ENCODE measurements at regions not wholly inside any gene's neighbourhood (a gene's known extent, or its start where the extent isn't known, plus 50 kb on each side); places are given as distances from the start of the nearest gene placed in this dataset.

DNA sequence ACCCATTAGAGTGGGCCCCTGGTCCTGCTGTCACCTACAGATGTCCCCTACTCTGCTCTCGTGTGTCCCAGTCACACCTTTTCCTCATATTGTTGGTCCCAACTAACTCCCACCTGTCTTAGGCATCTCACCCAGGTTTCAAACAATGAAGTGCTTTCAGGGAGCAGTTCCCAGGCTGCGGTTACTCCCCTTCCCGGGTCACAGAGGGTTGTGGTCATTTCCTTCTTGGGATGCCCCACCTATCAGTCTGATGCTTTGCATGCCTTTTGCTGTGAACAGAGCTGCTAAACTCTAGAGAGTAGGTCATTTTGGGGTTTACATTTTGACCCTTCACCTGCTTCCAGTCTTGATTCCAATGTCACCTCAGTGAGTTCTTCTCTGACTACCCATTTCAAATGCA, 181.6 kb downstream of the CDC5L start:
- H3K27me3 ChIP-seq (ENCODE audit: insufficient read depth, low read length), result peaks cover 6% of the 10 kb centered on the region
- H3K4me1 ChIP-seq (ENCODE audit: insufficient read depth, low read length), result peaks cover 5% of the 10 kb centered on the region
- H3K9me3 ChIP-seq (ENCODE audit: low read depth, low read length), result no peaks in the 10 kb centered on the region
- H3K4me2 ChIP-seq (ENCODE audit: insufficient read depth, low read length), result no peak overlapping the region
- no peaks in the 10 kb centered on the region for H4K20me1 ChIP-seq (ENCODE audit: insufficient read depth, low read length)
- TF ChIP-seq CTCF (IDR thresholded peaks at IDR 0.05; ENCODE audit: extremely low read depth, low read depth, low read length), result no peak
- H3K79me2 ChIP-seq (ENCODE audit: insufficient read depth, low read length), result no peaks in the 10 kb centered on the region
- no peak overlapping the region for H2AFZ ChIP-seq (ENCODE audit: low read length)
- no peak overlapping the region for H3K4me3 ChIP-seq (ENCODE audit: insufficient read depth, low read length)
- no peak overlapping the region for H3K27ac ChIP-seq (ENCODE audit: low read depth, low read length)
- no peak for DNase-seq (ENCODE audit: insufficient read length, low spot score, missing footprints)
- H3K36me3 ChIP-seq (ENCODE audit: insufficient read depth, low read length), result no peaks in the 10 kb centered on the region

- H3K79me2 ChIP-seq (ENCODE audit: insufficient read depth, low read length), result no peaks in the 10 kb centered on the region
- H3K4me2 ChIP-seq (ENCODE audit: insufficient read depth, low read length), result peak overlapping the region; percentile 65
- H3K36me3 ChIP-seq (ENCODE audit: insufficient read depth, low read length), result no peaks in the 10 kb centered on the region
- DNase-seq (ENCODE audit: insufficient read length, low spot score, missing footprints), result no peak
- H2AFZ ChIP-seq (ENCODE audit: low read length), result peak overlapping the region; percentile 54
- peaks cover 6% of the 10 kb centered on the region for H3K27me3 ChIP-seq (ENCODE audit: insufficient read depth, low read length)
- H3K27ac ChIP-seq (ENCODE audit: low read depth, low read length), result no peak overlapping the region
- H3K4me1 ChIP-seq (ENCODE audit: insufficient read depth, low read length), result peaks cover 5% of the 10 kb centered on the region
- peak overlapping the region; percentile 52 for H3K4me3 ChIP-seq (ENCODE audit: insufficient read depth, low read length)
- no peak for TF ChIP-seq CTCF (IDR thresholded peaks at IDR 0.05; ENCODE audit: extremely low read depth, low read depth, low read length)
- no peaks in the 10 kb centered on the region for H4K20me1 ChIP-seq (ENCODE audit: insufficient read depth, low read length)
- H3K9me3 ChIP-seq (ENCODE audit: low read depth, low read length), result no peaks in the 10 kb centered on the region
These were observed 182.5 kb downstream of the CDC5L start for GRCh38 chr6:44569931-44570385.

GRCh38 chr6:44571510-44571909, 184.0 kb downstream of the CDC5L start:
- H3K9me3 ChIP-seq (ENCODE audit: low read depth, low read length), result no peaks in the 10 kb centered on the region

GRCh38 chr6:44572346-44572745, 184.8 kb downstream of the CDC5L start:
- H3K4me2 ChIP-seq (ENCODE audit: insufficient read depth, low read length), result no peak overlapping the region
- no peaks in the 10 kb centered on the region for H4K20me1 ChIP-seq (ENCODE audit: insufficient read depth, low read length)
- TF ChIP-seq CTCF (IDR thresholded peaks at IDR 0.05; ENCODE audit: extremely low read depth, low read depth, low read length), result no peak
- H3K4me1 ChIP-seq (ENCODE audit: insufficient read depth, low read length), result peaks cover 23% of the 10 kb centered on the region
- DNase-seq (ENCODE audit: insufficient read length, low spot score, missing footprints), result no peak
- peaks cover 2% of the 10 kb centered on the region for H3K27me3 ChIP-seq (ENCODE audit: insufficient read depth, low read length)
- H3K36me3 ChIP-seq (ENCODE audit: insufficient read depth, low read length), result no peaks in the 10 kb centered on the region
- H3K4me3 ChIP-seq (ENCODE audit: insufficient read depth, low read length), result no peak overlapping the region
- no peak overlapping the region for H3K27ac ChIP-seq (ENCODE audit: low read depth, low read length)
- no peaks in the 10 kb centered on the region for H3K9me3 ChIP-seq (ENCODE audit: low read depth, low read length)
- no peak overlapping the region for H2AFZ ChIP-seq (ENCODE audit: low read length)
- no peaks in the 10 kb centered on the region for H3K79me2 ChIP-seq (ENCODE audit: insufficient read depth, low read length)

More at GRCh38 chr6:44571510-44571909, 184.0 kb downstream of the CDC5L start:
- peaks cover 6% of the 10 kb centered on the region for H3K27me3 ChIP-seq (ENCODE audit: insufficient read depth, low read length)
- DNase-seq (ENCODE audit: insufficient read length, low spot score, missing footprints), result no peak
- no peaks in the 10 kb centered on the region for H4K20me1 ChIP-seq (ENCODE audit: insufficient read depth, low read length)
- TF ChIP-seq CTCF (IDR thresholded peaks at IDR 0.05; ENCODE audit: extremely low read depth, low read depth, low read length), result no peak
- H3K4me3 ChIP-seq (ENCODE audit: insufficient read depth, low read length), result no peak overlapping the region
- no peaks in the 10 kb centered on the region for H3K79me2 ChIP-seq (ENCODE audit: insufficient read depth, low read length)
- no peak overlapping the region for H3K4me2 ChIP-seq (ENCODE audit: insufficient read depth, low read length)
- H3K36me3 ChIP-seq (ENCODE audit: insufficient read depth, low read length), result no peaks in the 10 kb centered on the region
- H2AFZ ChIP-seq (ENCODE audit: low read length), result no peak overlapping the region
- H3K4me1 ChIP-seq (ENCODE audit: insufficient read depth, low read length), result peaks cover 20% of the 10 kb centered on the region
- H3K27ac ChIP-seq (ENCODE audit: low read depth, low read length), result no peak overlapping the region

Measured in osteoblast (primary cell).